GM23338 (cell line): ENCODE measurements at regions not wholly inside any gene's neighbourhood (a gene's known extent, or its start where the extent isn't known, plus 50 kb on each side); places are given as distances from the start of the nearest gene placed in this dataset.

Experiments used
- ATAC-seq: fragments of 200-7000 bp; cut with Tn5 transposase; 3 replicates; pipeline ENCODE4 v1.9.1; 2020
- DNase-seq: peaks from one replicate; pipeline ENCODE4 v3.0.0-alpha.2; 2015; ENCODE audit warnings: low spot score
- H2AFZ ChIP-seq: fragments of 200-600 bp; sonication (generic); 2 replicates; pipeline ENCODE4 v1.8.0; 2016; ENCODE audit warnings: antibody characterized with exemption, mild to moderate bottlenecking, moderate library complexity
- H3F3A ChIP-seq: fragments of 200-600 bp; sonication (generic); replicated peaks from 2 replicates; pipeline ENCODE4 v1.8.0; 2017; ENCODE audit warnings: antibody characterized with exemption, mixed run types, low read depth
- H3K27ac ChIP-seq: fragments of 200-600 bp; sonication (generic); 2 replicates; pipeline ENCODE4 v1.6.1; 2016; ENCODE audit warnings: low read depth
- H3K27me3 ChIP-seq: fragments of 200-600 bp; sonication (generic); 2 replicates; pipeline ENCODE4 v1.8.0; 2016; ENCODE audit warnings: mild to moderate bottlenecking, mixed run types, moderate library complexity; ENCODE audit not compliant: insufficient read depth
- H3K36me3 ChIP-seq: fragments of 200-600 bp; sonication (generic); 2 replicates; pipeline ENCODE4 v1.8.0; 2016; ENCODE audit warnings: mild to moderate bottlenecking; ENCODE audit not compliant: insufficient read depth
- H3K4me1 ChIP-seq: fragments of 200-600 bp; sonication (generic); 2 replicates; pipeline ENCODE4 v1.8.0; 2016; ENCODE audit warnings: mild to moderate bottlenecking, moderate library complexity; ENCODE audit not compliant: insufficient read depth
- H3K4me2 ChIP-seq: fragments of 200-600 bp; sonication (generic); 2 replicates; pipeline ENCODE4 v1.7.1; 2017; ENCODE audit warnings: mixed run types
- H3K4me3 ChIP-seq: fragments of 200-600 bp; sonication (generic); 2 replicates; pipeline ENCODE4 v1.6.1; 2016; ENCODE audit warnings: mixed run types
- H3K79me2 ChIP-seq: fragments of 200-600 bp; sonication (generic); replicated peaks from 2 replicates; pipeline ENCODE4 v1.8.0; 2017; ENCODE audit warnings: mild to moderate bottlenecking; ENCODE audit not compliant: insufficient read depth
- H3K9me2 ChIP-seq: fragments of 200-600 bp; sonication (generic); 2 replicates; pipeline ENCODE4 v1.8.0; 2017; ENCODE audit not compliant: insufficient read depth
- H4K20me1 ChIP-seq: fragments of 200-600 bp; sonication (generic); replicated peaks from 2 replicates; pipeline ENCODE4 v1.8.0; 2017; ENCODE audit warnings: mild to moderate bottlenecking; ENCODE audit not compliant: insufficient read depth
- H3K27ac Mint-ChIP-seq: 2 replicates; pipeline ENCODE4 v1.8.0; 2020; ENCODE audit warnings: inconsistent platforms, mild to moderate bottlenecking, moderate library complexity, mixed read lengths
- H3K27me3 Mint-ChIP-seq: 3 replicates; pipeline ENCODE4 v1.8.0; 2022; ENCODE audit warnings: low read depth, mild to moderate bottlenecking, moderate library complexity, mixed read lengths, inconsistent platforms; ENCODE audit not compliant: insufficient read depth, poor library complexity
- H3K36me3 Mint-ChIP-seq: 3 replicates; pipeline ENCODE4 v1.8.0; 2021; ENCODE audit warnings: low read depth, mild to moderate bottlenecking, inconsistent platforms, moderate library complexity, mixed read lengths
- H3K4me1 Mint-ChIP-seq: 3 replicates; pipeline ENCODE4 v1.8.0; 2020; ENCODE audit warnings: mild to moderate bottlenecking, inconsistent platforms, mixed read lengths
- H3K4me3 Mint-ChIP-seq: 3 replicates; pipeline ENCODE4 v1.8.0; 2021; ENCODE audit warnings: moderate library complexity, mild to moderate bottlenecking, inconsistent platforms, mixed read lengths
- H3K9me3 Mint-ChIP-seq: 3 replicates; pipeline ENCODE4 v1.8.0; 2020; ENCODE audit warnings: moderate library complexity, mild to moderate bottlenecking, inconsistent platforms, mixed read lengths
- CREB1 ChIP-seq: fragments of 250-450 bp; sonication (Bioruptor Pico); IDR thresholded peaks from 2 replicates; pipeline ENCODE4 v1.5.0; 2020; ENCODE audit warnings: low read depth, mild to moderate bottlenecking, moderate library complexity
- EZH2phosphoT487 ChIP-seq: fragments of 200-600 bp; sonication (generic); IDR thresholded peaks from one replicate; pipeline ENCODE4 v1.8.1; 2018; ENCODE audit warnings: antibody characterized with exemption; ENCODE audit not compliant: unreplicated experiment
- JUNB ChIP-seq: IDR thresholded peaks from one replicate; pipeline ENCODE4 v1.6.1; 2016; ENCODE audit warnings: antibody characterized with exemption; ENCODE audit not compliant: unreplicated experiment
- NANOG ChIP-seq: IDR thresholded peaks from 2 replicates; pipeline ENCODE4 v1.6.1; 2016; ENCODE audit warnings: antibody characterized with exemption, borderline replicate concordance
- POLR2AphosphoS5 ChIP-seq: IDR thresholded peaks from 2 replicates; pipeline ENCODE4 v1.6.1; 2016; ENCODE audit warnings: antibody characterized with exemption, low read depth
- STAT1 ChIP-seq: IDR thresholded peaks from one replicate; pipeline ENCODE4 v1.6.1; 2016; ENCODE audit warnings: antibody characterized with exemption; ENCODE audit not compliant: unreplicated experiment
- ZNF114 ChIP-seq: fragments of 250-450 bp; sonication (Bioruptor Pico); IDR thresholded peaks from 2 replicates; pipeline ENCODE4 v1.5.0; 2020; ENCODE audit warnings: mild to moderate bottlenecking, moderate library complexity
- ZNF331 ChIP-seq: fragments of 250-450 bp; sonication (Bioruptor Pico); IDR thresholded peaks from 2 replicates; pipeline ENCODE4 v1.5.0; 2020; ENCODE audit warnings: low read depth, mild to moderate bottlenecking, moderate library complexity
- TF ChIP-seq, protein P1 (sequence below), 2 experiments: fragments of 200-600 bp in 1 of 2; sonication (generic) in 1 of 2; conservative IDR thresholded peaks; 2 replicates each; pipeline versions ENCODE4 v1.5.1 to v1.6.1; 2016 to 2017; ENCODE audit warnings: antibody characterized with exemption in 2 of 2, low read depth in 2 of 2, mild to moderate bottlenecking in 2 of 2, moderate library complexity in 1 of 2
- TF ChIP-seq, protein P2 (sequence below): IDR thresholded peaks from one replicate; pipeline ENCODE4 v1.6.1; 2018; ENCODE audit warnings: antibody characterized with exemption; ENCODE audit not compliant: unreplicated experiment

DNA sequence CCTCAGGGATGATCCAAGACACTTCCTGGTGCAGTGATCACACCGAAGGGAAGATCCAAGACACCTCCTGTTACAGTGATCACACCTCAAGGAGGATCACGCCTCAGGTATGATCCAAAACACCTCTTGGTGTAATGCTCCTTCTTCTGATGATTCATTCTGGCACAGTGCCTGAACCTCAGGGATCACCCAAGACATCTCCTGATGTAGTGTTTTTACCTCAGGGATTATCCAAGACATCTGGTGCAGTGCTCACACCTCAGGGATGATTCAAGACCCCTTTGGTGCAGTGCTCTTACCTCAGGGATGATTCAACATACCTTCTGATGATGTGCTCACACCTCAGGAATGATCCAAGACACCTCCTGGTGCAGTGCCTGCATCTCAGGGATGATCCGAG lies 124.4 kb downstream of the ASB1 start:
- H4K20me1 ChIP-seq: no peaks in the 10 kb centered on the region
- no peak overlapping the region for H2AFZ ChIP-seq
- no peak for ATAC-seq
- Mint-ChIP-seq H3K27ac (no peak overlapping the region), H3K27me3 (peaks cover 11% of the 10 kb centered on the region), H3K9me3 (peaks cover 50% of the 10 kb centered on the region), H3K4me1 (peaks cover 8% of the 10 kb centered on the region; the same call in 2 of the 3 replicates), H3K36me3 (peaks cover 2% of the 10 kb centered on the region; the same call in 1 of the 3 replicates), H3K4me3 (no peak overlapping the region)
- no peaks in the 10 kb centered on the region for H3K9me2 ChIP-seq
- no peaks in the 10 kb centered on the region for H3K79me2 ChIP-seq
- no peaks in the 10 kb centered on the region for H3F3A ChIP-seq
- H3K27ac ChIP-seq: no peak overlapping the region
- H3K4me3 ChIP-seq: no peak overlapping the region
- TF ChIP-seq ZNF331 (no peak), STAT1 (no peak), ZNF114 (CRISPR knock-in tag) (no peak), JUNB (no peak), CREB1 (no peak), EZH2phosphoT487 (no peak), NANOG (no peak)
- TF ChIP-seq, protein P1, sequence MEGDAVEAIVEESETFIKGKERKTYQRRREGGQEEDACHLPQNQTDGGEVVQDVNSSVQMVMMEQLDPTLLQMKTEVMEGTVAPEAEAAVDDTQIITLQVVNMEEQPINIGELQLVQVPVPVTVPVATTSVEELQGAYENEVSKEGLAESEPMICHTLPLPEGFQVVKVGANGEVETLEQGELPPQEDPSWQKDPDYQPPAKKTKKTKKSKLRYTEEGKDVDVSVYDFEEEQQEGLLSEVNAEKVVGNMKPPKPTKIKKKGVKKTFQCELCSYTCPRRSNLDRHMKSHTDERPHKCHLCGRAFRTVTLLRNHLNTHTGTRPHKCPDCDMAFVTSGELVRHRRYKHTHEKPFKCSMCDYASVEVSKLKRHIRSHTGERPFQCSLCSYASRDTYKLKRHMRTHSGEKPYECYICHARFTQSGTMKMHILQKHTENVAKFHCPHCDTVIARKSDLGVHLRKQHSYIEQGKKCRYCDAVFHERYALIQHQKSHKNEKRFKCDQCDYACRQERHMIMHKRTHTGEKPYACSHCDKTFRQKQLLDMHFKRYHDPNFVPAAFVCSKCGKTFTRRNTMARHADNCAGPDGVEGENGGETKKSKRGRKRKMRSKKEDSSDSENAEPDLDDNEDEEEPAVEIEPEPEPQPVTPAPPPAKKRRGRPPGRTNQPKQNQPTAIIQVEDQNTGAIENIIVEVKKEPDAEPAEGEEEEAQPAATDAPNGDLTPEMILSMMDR (conservative IDR thresholded peaks at IDR 0.05; ENCODE audit: low read depth in 2 of 2): no peak
- H3K4me1 ChIP-seq: no peaks in the 10 kb centered on the region; the same call in 1 of the 2 replicates
- no peak overlapping the region for H3K4me2 ChIP-seq
- no peaks in the 10 kb centered on the region for H3K27me3 ChIP-seq
- no peak for DNase-seq
- H3K36me3 ChIP-seq: no peaks in the 10 kb centered on the region

DNA sequence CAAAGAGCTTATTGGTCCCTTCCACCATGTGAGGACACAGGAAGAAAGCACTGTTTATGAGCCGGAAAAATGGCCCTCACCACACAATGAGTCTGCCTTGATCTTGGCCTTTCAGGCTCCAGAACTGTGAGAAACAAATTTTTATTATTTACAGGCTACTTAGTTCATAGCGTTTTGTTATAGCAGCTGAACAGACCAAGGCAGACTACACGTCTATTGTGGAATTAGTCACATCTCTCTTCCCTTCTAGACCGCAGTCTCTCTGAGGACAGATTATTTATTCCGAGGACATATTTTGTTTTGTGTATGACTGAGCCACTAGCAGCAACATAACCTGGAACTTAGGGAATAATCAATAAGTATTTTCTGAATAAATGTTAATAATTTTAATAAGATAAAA lies 125.5 kb downstream of the ASB1 start:
- Histone ChIP-seq H3K36me3 (no peaks in the 10 kb centered on the region), H3K4me1 (no peaks in the 10 kb centered on the region; the same call in 1 of the 2 replicates), H3K4me3 (no peak overlapping the region), H3F3A (no peaks in the 10 kb centered on the region), H2AFZ (no peak overlapping the region), H4K20me1 (no peaks in the 10 kb centered on the region), H3K79me2 (no peaks in the 10 kb centered on the region), H3K4me2 (no peak overlapping the region), H3K9me2 (no peaks in the 10 kb centered on the region), H3K27ac (no peak overlapping the region), H3K27me3 (no peaks in the 10 kb centered on the region)
- no peaks in the 10 kb centered on the region; the same call in 2 of the 3 replicates for H3K36me3 Mint-ChIP-seq
- H3K4me1 Mint-ChIP-seq: peaks cover 8% of the 10 kb centered on the region; the same call in 2 of the 3 replicates
- no peak overlapping the region for H3K27ac Mint-ChIP-seq
- no peak overlapping the region for H3K4me3 Mint-ChIP-seq
- H3K27me3 Mint-ChIP-seq: peaks cover 9% of the 10 kb centered on the region
- ATAC-seq (no peak), DNase-seq (no peak)
- H3K9me3 Mint-ChIP-seq: peaks cover 39% of the 10 kb centered on the region
- TF ChIP-seq CREB1 (no peak), ZNF114 (CRISPR knock-in tag) (no peak), NANOG (no peak), EZH2phosphoT487 (no peak), POLR2AphosphoS5 (no peak), JUNB (no peak)
- TF ChIP-seq, protein P2, sequence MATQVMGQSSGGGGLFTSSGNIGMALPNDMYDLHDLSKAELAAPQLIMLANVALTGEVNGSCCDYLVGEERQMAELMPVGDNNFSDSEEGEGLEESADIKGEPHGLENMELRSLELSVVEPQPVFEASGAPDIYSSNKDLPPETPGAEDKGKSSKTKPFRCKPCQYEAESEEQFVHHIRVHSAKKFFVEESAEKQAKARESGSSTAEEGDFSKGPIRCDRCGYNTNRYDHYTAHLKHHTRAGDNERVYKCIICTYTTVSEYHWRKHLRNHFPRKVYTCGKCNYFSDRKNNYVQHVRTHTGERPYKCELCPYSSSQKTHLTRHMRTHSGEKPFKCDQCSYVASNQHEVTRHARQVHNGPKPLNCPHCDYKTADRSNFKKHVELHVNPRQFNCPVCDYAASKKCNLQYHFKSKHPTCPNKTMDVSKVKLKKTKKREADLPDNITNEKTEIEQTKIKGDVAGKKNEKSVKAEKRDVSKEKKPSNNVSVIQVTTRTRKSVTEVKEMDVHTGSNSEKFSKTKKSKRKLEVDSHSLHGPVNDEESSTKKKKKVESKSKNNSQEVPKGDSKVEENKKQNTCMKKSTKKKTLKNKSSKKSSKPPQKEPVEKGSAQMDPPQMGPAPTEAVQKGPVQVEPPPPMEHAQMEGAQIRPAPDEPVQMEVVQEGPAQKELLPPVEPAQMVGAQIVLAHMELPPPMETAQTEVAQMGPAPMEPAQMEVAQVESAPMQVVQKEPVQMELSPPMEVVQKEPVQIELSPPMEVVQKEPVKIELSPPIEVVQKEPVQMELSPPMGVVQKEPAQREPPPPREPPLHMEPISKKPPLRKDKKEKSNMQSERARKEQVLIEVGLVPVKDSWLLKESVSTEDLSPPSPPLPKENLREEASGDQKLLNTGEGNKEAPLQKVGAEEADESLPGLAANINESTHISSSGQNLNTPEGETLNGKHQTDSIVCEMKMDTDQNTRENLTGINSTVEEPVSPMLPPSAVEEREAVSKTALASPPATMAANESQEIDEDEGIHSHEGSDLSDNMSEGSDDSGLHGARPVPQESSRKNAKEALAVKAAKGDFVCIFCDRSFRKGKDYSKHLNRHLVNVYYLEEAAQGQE: no peak
- TF ChIP-seq, protein P1 (conservative IDR thresholded peaks at IDR 0.05; ENCODE audit: low read depth in 2 of 2): no peak
